ENCODE measurements at regions not wholly inside any gene's neighbourhood (a gene's known extent, or its start where the extent isn't known, plus 50 kb on each side); places are given as distances from the start of the nearest gene placed in this dataset.

DNA sequence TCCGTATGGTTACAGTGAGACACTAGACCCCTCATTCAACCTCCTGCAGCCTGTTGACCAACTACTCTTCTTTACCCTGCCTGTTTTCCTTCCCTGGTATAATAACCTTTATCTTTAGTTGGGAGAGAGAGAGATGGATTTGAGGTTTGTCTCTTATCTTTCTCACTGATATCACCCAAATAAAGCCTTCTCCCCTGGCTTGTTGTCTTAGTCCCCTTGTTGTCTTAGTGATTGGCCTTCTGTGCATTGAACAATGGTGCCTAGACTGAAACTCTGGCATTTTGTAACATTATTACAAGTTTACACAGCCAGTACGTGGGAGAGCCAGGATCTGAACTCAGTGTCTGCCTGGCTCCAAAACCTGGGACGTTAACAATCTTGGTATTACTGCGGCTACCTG is 560.8 kb downstream of the HS3ST4 start:
- TF ChIP-seq POLR2A (IDR thresholded peaks at IDR 0.05) = no peak
- TF ChIP-seq, protein P1, sequence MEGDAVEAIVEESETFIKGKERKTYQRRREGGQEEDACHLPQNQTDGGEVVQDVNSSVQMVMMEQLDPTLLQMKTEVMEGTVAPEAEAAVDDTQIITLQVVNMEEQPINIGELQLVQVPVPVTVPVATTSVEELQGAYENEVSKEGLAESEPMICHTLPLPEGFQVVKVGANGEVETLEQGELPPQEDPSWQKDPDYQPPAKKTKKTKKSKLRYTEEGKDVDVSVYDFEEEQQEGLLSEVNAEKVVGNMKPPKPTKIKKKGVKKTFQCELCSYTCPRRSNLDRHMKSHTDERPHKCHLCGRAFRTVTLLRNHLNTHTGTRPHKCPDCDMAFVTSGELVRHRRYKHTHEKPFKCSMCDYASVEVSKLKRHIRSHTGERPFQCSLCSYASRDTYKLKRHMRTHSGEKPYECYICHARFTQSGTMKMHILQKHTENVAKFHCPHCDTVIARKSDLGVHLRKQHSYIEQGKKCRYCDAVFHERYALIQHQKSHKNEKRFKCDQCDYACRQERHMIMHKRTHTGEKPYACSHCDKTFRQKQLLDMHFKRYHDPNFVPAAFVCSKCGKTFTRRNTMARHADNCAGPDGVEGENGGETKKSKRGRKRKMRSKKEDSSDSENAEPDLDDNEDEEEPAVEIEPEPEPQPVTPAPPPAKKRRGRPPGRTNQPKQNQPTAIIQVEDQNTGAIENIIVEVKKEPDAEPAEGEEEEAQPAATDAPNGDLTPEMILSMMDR (IDR thresholded peaks at IDR 0.05) = no peak
